ENCODE measurements at regions not wholly inside any gene's neighbourhood (a gene's known extent, or its start where the extent isn't known, plus 50 kb on each side); places are given as distances from the start of the nearest gene placed in this dataset.

GRCh38 chr12:67018105-67018504, 251.1 kb upstream of the CAND1 start:
- no peak overlapping the region for H3K9ac ChIP-seq (ENCODE audit: insufficient read length)
- no peak overlapping the region for H3K27ac ChIP-seq
- no peaks in the 10 kb centered on the region for H3K36me3 ChIP-seq (ENCODE audit: insufficient read depth, low read length)
- no peaks in the 10 kb centered on the region for H3K9me3 ChIP-seq (ENCODE audit: low read depth, low read length)
- TF ChIP-seq POLR2AphosphoS5 (IDR thresholded peaks at IDR 0.05; ENCODE audit: borderline replicate concordance, low read depth, low read length): no peak
- no peak for TF ChIP-seq EZH2 (IDR thresholded peaks at IDR 0.05)
- no peak for TF ChIP-seq FOXP2 (optimal IDR thresholded peaks at IDR 0.05; ENCODE audit: control extremely low read depth, extremely low read length, insufficient read depth)
- DNase-seq (ENCODE audit: low read depth, low spot score): no peak
- H3K4me3 ChIP-seq: no peak overlapping the region

- H3K4me3 ChIP-seq: no peak overlapping the region
- H3K36me3 ChIP-seq (ENCODE audit: insufficient read depth, low read length): no peaks in the 10 kb centered on the region
- DNase-seq (ENCODE audit: low read depth, low spot score): no peak
- H3K27ac ChIP-seq: no peak overlapping the region
- H3K9me3 ChIP-seq (ENCODE audit: low read depth, low read length): no peaks in the 10 kb centered on the region
- TF ChIP-seq POLR2AphosphoS5 (IDR thresholded peaks at IDR 0.05; ENCODE audit: borderline replicate concordance, low read depth, low read length) (no peak), FOXP2 (optimal IDR thresholded peaks at IDR 0.05; ENCODE audit: control extremely low read depth, extremely low read length, insufficient read depth) (no peak), EZH2 (IDR thresholded peaks at IDR 0.05) (no peak)
- no peak overlapping the region for H3K9ac ChIP-seq (ENCODE audit: insufficient read length)
These were observed 250.1 kb upstream of the CAND1 start for GRCh38 chr12:67019070-67019469.

GRCh38 chr12:67025543-67026114, 243.5 kb upstream of the CAND1 start:
- no peak overlapping the region for H3K9ac ChIP-seq (ENCODE audit: insufficient read length)
- H3K27ac ChIP-seq: no peak overlapping the region
- no peaks in the 10 kb centered on the region for H3K9me3 ChIP-seq (ENCODE audit: low read depth, low read length)
- no peak for TF ChIP-seq FOXP2 (optimal IDR thresholded peaks at IDR 0.05; ENCODE audit: control extremely low read depth, extremely low read length, insufficient read depth)
- TF ChIP-seq POLR2AphosphoS5 (IDR thresholded peaks at IDR 0.05; ENCODE audit: borderline replicate concordance, low read depth, low read length): no peak
- TF ChIP-seq EZH2 (IDR thresholded peaks at IDR 0.05): no peak
- H3K36me3 ChIP-seq (ENCODE audit: insufficient read depth, low read length): no peaks in the 10 kb centered on the region
- DNase-seq (ENCODE audit: low read depth, low spot score): peak; percentile 10
- no peak overlapping the region for H3K4me3 ChIP-seq

GRCh38 chr12:67026487-67027246, 242.5 kb upstream of the CAND1 start:
- Histone ChIP-seq H3K36me3 (ENCODE audit: insufficient read depth, low read length) (no peaks in the 10 kb centered on the region), H3K9me3 (ENCODE audit: low read depth, low read length) (no peaks in the 10 kb centered on the region), H3K9ac (ENCODE audit: insufficient read length) (no peak overlapping the region), H3K27ac (no peak overlapping the region), H3K4me3 (no peak overlapping the region)
- TF ChIP-seq POLR2AphosphoS5 (IDR thresholded peaks at IDR 0.05; ENCODE audit: borderline replicate concordance, low read depth, low read length) (no peak), FOXP2 (optimal IDR thresholded peaks at IDR 0.05; ENCODE audit: control extremely low read depth, extremely low read length, insufficient read depth) (no peak), EZH2 (IDR thresholded peaks at IDR 0.05) (no peak)
- DNase-seq (ENCODE audit: low read depth, low spot score): no peak

- TF ChIP-seq EZH2 (IDR thresholded peaks at IDR 0.05) (no peak), FOXP2 (optimal IDR thresholded peaks at IDR 0.05; ENCODE audit: control extremely low read depth, extremely low read length, insufficient read depth) (no peak), POLR2AphosphoS5 (IDR thresholded peaks at IDR 0.05; ENCODE audit: borderline replicate concordance, low read depth, low read length) (no peak)
- no peak for DNase-seq (ENCODE audit: low read depth, low spot score)
- no peak overlapping the region for H3K27ac ChIP-seq
- no peaks in the 10 kb centered on the region for H3K9me3 ChIP-seq (ENCODE audit: low read depth, low read length)
- H3K4me3 ChIP-seq: no peak overlapping the region
- H3K36me3 ChIP-seq (ENCODE audit: insufficient read depth, low read length): no peaks in the 10 kb centered on the region
- no peak overlapping the region for H3K9ac ChIP-seq (ENCODE audit: insufficient read length)
These were observed 240.6 kb upstream of the CAND1 start for GRCh38 chr12:67028529-67028928.

GRCh38 chr12:67034110-67034879, 234.9 kb upstream of the CAND1 start:
- H3K36me3 ChIP-seq (ENCODE audit: insufficient read depth, low read length): no peaks in the 10 kb centered on the region
- H3K27ac ChIP-seq: no peak overlapping the region
- TF ChIP-seq FOXP2 (optimal IDR thresholded peaks at IDR 0.05; ENCODE audit: control extremely low read depth, extremely low read length, insufficient read depth): no peak
- TF ChIP-seq EZH2 (IDR thresholded peaks at IDR 0.05): no peak
- no peak for TF ChIP-seq POLR2AphosphoS5 (IDR thresholded peaks at IDR 0.05; ENCODE audit: borderline replicate concordance, low read depth, low read length)
- no peaks in the 10 kb centered on the region for H3K9me3 ChIP-seq (ENCODE audit: low read depth, low read length)
- H3K4me3 ChIP-seq: no peak overlapping the region
- no peak overlapping the region for H3K9ac ChIP-seq (ENCODE audit: insufficient read length)
- DNase-seq (ENCODE audit: low read depth, low spot score): no peak

GRCh38 chr12:67035121-67035520, 234.0 kb upstream of the CAND1 start:
- DNase-seq (ENCODE audit: low read depth, low spot score): no peak
- Histone ChIP-seq H3K27ac (no peak overlapping the region), H3K4me3 (no peak overlapping the region), H3K9ac (ENCODE audit: insufficient read length) (no peak overlapping the region), H3K36me3 (ENCODE audit: insufficient read depth, low read length) (no peaks in the 10 kb centered on the region), H3K9me3 (ENCODE audit: low read depth, low read length) (no peaks in the 10 kb centered on the region)
- TF ChIP-seq POLR2AphosphoS5 (IDR thresholded peaks at IDR 0.05; ENCODE audit: borderline replicate concordance, low read depth, low read length) (no peak), EZH2 (IDR thresholded peaks at IDR 0.05) (no peak), FOXP2 (optimal IDR thresholded peaks at IDR 0.05; ENCODE audit: control extremely low read depth, extremely low read length, insufficient read depth) (no peak)

- no peak for TF ChIP-seq POLR2AphosphoS5 (IDR thresholded peaks at IDR 0.05; ENCODE audit: borderline replicate concordance, low read depth, low read length)
- no peak for TF ChIP-seq EZH2 (IDR thresholded peaks at IDR 0.05)
- no peak for TF ChIP-seq FOXP2 (optimal IDR thresholded peaks at IDR 0.05; ENCODE audit: control extremely low read depth, extremely low read length, insufficient read depth)
- H3K4me3 ChIP-seq: no peak overlapping the region
- H3K9me3 ChIP-seq (ENCODE audit: low read depth, low read length): no peaks in the 10 kb centered on the region
- no peak overlapping the region for H3K9ac ChIP-seq (ENCODE audit: insufficient read length)
- no peak for DNase-seq (ENCODE audit: low read depth, low spot score)
- H3K27ac ChIP-seq: no peak overlapping the region
- H3K36me3 ChIP-seq (ENCODE audit: insufficient read depth, low read length): no peaks in the 10 kb centered on the region
These were observed 230.7 kb upstream of the CAND1 start for GRCh38 chr12:67038486-67038885.

All from SK-N-MC (cell line).